ENCODE measurements at regions not wholly inside any gene's neighbourhood (a gene's known extent, or its start where the extent isn't known, plus 50 kb on each side); places are given as distances from the start of the nearest gene placed in this dataset.
"Not testable (repeated sequence)": the region's sequence is repeated elsewhere in the genome, so short reads cannot be mapped to it uniquely, and the experiment has no call there.

DNA sequence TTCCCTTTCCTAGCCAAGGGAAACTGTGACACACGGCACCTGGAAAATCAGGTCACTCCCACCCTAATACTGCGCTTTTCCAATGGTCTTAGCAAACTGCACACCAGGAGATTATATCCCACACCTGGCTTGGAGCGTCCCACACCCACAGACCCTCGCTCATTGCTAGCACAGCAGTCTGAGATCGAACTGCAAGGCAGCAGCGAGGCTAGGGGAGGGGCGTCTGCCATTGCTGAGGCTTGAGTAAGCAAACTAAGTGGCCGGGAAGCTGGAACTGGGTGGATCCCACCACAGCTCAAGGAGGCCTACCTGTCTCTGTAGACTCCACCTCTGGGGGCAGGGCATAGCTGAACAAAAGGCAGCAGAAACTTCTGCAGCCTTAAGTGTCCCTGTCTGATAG lies 132.9 kb downstream of the TMEM167A start:
- not testable (repeated sequence) for DNase-seq

DNA sequence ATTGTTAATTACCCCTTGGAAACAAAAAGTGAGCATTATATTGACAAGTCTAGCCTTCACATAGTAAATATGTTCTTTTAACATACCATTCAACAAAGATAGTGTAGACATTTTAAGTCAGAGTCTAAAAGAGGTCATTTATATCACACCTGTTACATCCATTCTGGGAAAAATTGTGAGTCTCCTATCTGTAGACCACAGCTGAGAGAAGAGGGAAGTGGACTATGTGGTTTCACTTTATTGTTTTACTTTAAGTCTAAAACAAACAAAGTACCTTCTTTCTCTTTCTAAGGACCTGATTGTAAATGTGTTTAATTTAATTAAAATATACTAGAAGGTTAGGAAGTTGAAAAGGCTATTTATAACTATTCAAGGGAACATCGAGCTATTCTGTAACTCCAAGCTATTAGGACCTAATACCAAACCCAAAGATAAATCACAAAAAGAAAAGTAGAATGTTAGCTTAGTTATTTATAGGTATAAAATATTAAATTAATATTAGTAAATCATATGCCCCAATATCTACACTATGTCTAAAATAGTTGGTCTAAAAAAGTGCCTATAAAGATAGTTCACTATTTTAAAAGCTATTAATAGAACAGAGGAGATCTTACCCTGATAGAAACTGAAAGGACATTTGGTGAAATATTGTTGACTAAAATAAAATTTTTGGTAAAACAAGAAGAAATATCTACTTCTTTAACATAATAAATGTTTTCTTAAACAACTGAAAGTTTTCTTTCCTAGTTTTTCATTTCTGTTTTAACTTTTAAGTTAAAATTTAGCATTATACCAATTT lies 134.9 kb downstream of the TMEM167A start:
- DNase-seq: no peak

DNA sequence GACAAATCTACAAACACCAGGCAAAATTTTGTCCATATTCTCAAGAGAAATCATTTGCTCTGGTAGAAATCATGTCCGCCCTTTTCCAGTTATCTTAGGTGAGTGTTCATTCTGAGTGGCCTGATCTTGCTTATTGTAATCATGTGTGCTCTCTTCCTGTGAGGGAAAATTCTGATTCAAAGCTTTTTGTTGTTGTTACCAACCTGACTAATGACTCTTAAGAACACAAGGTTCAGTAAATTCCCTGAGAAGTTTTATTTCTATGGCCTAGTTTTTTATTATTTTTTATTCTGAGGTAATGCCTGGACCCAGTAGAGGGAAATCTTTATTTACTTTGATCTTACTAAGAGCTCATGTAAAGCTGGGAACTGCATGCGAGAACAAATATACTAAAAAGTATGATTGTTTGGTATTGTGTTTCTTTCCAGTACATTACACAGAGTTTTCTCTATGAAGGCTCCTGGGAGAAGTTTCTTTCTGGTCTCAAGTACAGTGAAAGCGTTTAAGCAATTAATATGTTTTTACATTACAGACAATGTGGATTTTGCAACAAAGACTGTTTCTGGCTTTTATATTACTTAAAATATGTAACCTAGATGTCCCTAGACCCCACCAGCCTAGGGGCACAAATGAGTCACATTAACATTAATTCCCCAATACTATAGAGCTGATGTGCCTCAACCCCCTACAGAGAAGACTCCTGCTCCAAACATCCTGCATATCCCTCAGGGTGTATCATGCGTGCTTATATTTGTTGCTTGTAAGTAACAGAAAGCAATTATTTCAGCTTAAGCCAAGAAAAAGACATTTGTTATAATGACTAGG lies 138.1 kb downstream of the TMEM167A start:
- no peak for DNase-seq

DNA sequence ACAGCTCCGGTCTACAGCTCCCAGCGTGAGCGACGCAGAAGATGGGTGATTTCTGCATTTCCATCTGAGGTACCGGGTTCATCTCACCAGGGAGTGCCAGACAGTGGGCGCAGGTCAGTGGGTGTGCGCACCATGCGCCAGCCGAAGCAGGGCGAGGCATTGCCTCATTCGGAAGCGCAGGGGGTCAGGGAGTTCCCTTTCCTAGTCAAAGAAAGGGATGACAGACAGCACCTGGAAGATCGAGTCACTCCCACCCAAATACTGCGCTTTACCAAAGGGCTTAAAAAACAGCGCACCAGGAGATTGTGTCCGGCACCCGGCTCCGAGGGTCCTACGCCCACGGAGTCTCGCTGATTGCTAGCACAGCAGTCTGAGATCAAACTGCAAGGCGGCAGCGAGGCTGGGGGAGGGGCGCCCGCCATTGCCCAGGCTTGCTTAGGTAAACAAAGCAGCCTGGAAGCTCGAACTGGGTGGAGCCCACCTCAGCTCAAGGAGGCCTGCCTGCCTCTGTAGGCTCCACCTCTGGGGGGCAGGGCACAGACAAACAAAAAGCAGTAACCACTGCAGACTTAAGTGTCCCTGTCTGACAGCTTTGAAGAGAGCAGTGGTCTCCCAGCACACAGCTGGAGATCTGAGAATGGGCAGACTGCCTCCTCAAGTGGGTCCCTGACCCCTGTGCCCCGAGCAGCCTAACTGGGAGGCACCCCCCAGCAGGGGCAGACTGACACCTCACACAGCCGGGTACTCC lies 144.5 kb downstream of the TMEM167A start:
- DNase-seq: not testable (repeated sequence)

DNA sequence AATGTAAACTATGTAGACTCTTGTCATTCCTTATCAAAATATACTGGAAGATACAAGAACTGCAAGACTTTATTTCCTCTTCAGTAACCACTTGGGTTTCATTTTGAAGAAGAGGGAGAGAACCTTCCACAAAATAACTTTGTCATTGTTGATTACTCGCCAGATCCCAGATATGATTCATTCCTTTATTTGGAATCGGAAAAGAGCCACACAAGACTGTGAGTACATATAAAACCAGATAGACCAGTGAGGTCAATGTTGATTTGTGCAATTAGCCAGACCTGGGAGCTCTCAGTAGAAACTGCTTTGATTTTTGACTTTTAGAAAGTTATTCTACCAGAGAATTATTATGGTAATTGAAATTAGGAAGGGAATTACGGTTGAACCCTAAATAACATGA lies 146.1 kb downstream of the TMEM167A start:
- no peak for DNase-seq

DNA sequence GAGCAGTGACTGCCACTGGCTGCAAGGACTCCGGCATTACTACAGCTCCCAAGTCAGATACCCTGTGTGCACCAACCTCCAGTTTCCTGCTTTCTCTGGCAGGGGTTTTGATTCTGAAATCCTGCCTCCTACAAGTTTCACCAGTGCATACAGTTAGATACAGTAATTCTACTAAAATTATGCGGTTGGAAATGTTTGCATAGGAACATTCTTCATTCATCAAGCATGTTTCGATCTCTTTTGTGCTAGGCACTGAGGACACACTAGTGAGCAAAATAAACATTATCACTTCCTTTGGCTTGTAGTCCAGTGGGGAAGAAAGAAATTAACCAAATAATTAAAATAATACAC lies 152.2 kb downstream of the TMEM167A start:
- DNase-seq: no peak

DNA sequence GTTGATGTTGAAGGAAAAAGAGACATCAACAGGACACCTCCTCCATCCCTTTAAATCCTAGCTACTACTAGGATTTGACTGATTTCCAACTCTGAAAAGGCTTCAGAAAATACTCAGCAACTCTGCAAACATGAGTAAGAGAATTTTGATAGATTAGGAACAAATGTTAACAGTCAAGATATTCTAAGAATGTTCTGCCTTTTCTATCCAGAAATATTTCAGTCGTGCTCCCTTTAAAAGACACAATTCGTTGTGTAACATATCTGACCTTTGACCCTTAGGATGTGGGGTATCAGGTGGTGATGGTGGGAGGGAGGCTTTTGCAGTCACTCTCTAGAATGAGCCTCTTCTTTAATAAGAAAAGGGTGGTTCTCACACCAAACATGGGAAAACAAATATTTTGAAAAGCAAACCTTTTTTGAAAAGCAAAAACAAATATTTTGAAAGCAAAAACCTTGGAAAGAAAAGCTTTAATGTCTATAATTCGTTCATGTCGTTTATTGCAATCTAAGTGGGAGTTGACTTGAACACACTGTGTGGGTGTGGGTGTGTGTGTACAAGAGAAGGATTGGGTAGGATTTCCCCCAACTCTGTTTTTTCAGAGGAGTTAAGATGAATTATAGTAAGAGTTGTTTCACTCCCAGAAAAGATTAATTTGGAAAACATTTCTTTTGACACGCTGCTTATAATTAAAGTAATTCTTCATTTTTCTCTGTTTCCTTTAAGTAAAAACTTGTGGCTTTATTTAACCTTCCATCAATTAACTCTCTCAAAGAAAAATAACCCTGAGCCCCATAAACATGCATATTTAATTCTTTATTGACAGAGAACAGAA lies 152.8 kb downstream of the TMEM167A start:
- no peak for DNase-seq

DNA sequence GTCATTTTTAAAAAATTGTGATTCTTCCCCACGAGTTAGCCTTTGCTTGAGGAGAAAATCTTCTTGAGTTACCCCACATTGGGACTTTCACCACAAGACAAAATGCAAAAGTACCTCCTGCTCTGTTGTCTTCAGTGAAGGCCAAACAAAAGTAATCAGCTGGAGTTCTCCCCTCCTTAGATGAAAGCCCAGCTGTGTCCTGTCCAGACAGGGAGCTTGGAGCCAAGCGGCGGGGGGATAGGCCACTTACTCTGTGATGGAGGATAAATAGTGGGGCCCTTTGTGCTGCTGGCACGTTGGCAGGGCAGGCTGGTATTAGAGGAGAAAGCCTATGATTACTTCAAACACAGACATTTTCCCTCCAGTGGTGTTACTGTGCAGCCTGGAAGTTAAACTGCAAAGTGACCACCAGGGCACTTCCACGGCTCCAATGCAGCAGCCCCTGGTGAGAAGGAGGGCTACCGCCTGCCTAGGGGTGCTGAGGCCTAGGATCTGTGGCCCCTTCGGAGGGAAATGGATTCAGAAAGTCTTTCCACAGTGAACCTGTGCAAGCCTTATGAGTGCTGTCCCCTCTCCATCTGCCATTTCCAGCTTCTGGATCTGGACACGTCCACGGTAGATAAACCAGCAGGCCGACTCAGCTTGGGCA lies 155.0 kb downstream of the TMEM167A start:
- no peak for DNase-seq

DNA sequence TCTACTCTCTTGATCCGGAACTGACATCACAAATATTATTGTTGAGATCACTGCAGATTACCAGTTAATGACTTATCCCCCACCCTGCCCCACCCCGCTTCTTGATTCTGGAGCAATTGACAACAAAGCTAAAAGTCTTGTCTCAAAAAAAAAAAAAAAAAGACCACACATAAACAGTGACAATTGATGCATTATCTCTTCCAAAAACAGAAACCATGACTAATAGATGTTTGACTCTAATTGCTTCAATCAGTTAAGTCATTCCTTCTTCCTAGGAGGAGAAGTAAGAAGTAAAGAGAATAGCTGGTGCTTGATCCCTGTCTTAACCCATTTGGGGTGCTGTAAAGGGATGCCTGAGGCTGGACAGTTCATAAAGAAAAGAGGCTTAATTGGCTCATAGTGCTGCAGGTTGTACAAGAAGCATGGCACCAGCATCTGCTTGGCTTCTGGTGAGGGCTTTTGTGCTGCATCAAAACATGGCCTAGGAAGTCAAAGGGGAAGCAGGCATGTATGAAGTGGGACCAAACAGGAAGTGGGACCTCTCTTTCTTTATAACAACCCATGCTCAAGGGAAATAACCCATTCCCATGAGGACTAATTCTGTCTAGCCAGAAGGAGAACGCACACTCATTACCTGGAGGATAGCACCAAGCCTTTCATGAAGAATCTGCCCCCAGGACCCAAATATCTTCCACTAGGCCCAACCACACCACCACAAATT lies 158.7 kb downstream of the TMEM167A start:
- DNase-seq: no peak

DNA sequence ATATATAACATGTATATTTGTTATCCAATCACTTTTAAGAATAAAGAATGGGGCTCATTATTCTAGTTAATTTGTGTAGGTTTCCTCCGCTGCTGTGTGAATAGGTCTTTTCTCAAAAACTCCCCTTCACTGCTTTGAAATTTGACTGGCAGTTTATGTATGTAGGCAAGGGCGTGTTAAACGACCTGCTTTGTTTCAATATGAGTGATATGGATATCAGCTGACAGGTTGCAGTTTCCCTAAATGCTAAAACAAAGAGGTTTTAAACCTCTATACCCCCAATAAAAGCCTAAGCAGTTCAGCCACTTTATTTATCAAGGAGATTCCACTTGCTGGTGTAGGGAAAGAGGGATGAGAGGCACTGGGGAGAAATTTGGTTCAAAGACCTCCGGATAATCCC lies 159.6 kb downstream of the TMEM167A start:
- DNase-seq: no peak

DNA sequence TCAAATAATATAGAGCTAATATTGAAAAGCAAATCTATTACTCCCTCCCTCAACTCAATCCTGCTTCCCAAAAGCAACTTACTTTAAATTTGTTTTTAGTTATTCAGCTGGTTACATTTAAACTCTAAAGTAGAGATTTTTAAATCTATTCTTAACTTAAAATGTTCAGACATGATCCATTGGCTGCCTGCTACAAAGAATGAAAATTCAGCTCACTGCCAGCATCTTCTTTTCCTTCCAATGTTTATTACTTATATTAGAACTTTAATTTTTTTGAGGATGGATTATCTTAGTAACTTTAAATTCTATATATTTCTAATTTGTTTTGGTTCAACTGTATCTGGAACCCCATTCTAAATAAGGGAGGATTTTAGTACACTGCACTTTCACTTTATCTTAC lies 163.2 kb downstream of the TMEM167A start:
- DNase-seq: no peak

DNA sequence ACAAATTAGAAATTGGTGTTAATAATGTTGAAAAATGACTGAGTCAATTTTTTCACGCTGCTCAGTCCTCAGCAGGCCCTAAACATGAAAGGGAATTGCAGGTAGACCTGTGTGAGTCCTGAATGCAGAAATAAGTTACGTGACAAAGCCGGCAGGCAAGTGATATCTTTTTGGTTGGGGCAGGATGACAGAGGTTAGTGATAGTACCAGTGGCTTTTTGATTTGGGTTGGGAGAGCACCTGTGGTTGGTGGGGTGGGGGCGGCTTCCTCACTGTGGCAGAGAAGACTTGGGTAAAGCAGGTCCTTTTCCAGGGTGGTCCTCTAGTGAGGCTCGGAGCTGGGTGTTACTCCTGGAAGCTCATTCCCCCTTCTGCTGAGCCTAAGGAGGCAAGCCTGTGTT lies 164.7 kb downstream of the TMEM167A start:
- DNase-seq: no peak

DNA sequence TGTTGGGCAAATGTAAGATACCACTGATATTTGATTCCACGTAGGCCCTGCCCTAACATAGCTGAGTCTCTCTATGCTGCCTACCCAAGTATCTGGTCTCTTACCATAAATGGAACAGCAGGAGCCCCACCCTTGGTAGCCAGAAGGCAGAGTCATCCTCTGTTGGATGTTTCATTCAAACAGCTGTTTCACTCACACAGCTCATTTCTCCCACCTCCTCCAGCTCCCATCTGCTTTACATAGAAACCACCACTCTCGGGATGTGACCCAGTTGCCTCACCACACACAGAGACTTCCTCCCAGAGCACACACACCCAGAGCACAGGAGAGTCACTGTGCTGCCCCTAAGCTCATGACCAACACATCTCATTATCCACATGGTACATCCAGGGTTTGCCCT lies 165.3 kb downstream of the TMEM167A start:
- DNase-seq: no peak

DNA sequence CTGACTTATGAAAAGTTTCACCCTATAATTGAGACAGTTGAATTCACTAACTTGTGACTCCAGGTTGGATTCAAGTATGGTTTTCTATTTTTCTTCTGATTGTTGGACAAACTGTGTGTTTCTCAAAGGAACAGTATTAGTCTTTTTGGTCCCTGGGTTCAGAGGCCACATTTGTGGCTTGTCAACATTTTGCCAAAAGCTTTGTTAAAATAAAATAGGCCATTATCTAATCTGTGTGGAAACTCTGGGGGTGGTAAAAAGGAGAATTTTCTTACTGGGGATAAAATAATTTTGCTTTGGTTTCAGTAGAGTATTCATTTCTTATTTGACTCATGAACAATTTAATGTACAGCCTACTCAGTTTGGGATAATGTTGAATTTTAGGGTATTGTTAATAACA lies 166.3 kb downstream of the TMEM167A start:
- no peak for DNase-seq

DNA sequence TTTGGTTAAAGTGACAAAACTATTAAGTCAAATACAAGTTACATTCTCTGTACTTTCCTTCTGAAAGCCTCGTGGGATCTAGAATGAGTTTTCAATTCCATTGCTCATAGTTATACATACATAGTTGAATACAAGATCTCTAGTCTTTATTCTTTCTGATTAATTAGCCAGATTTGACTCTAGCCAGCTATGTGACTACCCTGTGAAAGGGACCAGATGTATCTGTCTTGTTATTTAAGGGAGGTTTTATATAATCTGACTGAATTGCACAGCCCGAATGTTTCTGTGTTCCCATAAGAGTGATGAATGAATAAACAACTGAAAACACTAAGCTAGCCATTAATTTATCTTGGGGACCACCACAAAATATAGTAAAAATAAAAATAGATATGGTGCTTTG lies 166.7 kb downstream of the TMEM167A start:
- DNase-seq: no peak

DNA sequence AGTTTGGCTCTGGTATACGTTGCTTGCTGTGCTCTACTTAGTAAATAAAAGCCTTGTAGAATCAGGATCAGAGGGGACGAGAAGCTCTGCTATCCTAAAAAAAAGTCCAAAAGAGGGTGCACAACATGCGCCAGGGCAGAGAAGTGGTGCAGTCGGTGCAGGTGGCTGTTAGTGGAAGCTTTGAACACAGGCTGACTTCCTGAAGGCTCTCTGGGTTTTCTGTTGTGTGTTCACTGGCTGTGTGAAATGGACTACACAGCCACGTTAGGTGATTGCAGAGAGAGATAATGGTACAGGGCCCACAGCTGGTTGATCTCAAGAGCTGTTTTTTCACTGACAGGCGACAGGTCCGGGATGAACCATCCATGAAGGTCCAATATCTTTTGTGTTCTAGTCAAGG lies 167.4 kb downstream of the TMEM167A start:
- no peak for DNase-seq

DNA sequence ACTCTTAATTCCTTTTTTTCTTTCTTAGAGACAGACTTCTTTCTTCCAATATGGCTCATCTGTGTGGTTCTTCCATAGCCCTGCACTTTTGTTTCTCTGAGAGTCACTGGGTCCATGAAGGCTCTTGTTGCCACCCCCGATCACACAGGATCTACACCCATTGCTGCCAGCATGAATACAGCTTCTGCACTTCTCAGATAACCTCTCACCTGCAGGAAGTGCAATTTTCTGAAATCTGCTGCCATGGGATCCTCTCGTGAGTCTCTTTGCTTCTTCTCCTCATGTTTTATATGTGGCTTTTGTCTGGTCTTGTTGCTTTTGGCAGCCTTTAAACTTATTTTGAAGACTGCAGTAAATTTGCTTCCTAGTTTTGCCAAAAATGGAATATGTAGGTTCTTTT lies 171.2 kb downstream of the TMEM167A start:
- DNase-seq: no peak

DNA sequence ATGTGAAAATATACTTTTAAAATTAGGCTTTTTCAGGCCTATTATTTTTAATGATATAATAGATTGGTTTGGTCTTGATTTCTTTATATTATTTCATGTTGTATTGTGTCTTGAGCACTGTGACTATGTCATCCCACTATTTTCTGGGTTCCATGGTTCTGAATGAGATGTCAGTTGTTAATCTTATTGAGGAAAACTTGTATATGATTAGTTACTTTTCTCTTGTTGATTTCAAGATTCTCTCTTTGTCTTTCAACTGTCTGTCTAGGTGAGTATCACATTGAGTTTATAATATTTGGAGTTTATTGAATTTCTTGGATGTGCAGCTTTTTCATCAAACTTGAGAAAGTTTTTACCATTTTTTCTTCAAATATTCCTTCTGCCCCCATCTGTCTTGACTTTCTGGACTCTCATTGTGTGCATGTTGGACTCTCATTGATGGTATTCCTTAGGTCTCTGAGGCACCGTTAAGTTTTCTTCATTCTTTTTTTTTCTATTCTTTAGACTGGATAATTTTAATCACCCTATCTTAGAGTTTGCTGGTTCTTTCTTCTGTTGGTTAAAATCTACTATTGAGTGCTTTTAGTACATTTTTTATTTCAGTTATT lies 175.8 kb downstream of the TMEM167A start:
- no peak for DNase-seq

DNA sequence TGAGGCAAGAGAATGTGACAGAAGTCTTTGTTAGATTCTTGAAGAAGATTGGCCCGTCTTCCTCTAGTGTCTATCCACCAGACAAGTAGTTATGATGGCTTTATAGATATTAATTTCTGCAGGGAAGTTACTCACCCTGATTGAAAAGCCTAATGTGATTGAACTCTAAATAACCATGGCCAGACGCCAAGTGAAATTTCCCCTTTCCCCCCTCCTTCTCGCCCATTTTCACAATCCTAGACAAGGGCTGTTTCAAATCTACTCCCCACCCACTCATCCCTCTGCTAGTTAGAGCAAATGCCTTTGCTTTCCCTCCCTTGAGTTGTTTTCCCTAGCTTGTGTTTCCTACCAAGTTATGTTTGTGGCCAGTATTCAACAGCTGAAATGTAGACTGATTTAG lies 182.5 kb downstream of the TMEM167A start:
- no peak for DNase-seq

DNA sequence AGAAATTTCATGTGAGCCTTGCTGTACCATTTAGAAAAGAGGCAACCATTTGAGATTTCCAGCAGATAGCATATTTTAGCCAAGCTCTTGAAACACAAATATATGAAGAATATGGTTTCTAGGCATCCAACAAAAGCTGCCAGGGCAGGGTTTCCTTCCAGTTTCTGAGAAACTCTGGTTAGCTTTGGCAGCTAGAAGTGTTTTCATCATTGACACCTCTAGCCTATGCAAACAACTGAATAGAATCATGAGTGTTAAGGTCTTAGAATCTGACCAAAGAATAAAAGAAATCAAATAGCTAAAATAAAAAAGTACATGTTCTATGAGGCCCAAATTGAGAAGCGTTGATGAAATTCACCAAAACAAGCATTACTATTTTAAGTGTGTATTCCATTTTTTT lies 188.1 kb downstream of the TMEM167A start:
- DNase-seq: no peak

DNA sequence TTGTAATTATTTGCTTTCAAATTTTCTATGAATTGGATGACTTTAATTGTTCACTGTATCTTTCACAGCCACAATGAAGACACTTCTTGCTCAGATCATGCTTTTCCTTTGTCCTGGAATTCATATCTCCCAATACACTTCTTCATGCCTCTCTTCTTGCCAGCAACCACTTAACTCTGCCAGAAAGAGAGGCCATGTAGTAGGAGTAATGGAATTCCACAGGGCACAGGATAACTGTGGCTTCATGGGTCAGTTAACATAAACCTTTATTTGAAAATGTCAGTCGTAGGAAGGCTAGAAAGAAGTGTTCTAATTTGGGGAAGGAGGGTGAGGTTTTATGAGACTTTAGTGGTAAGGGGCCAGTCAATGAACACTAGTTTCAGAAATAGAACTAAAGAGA lies 190.3 kb downstream of the TMEM167A start:
- no peak for DNase-seq
